ENCODE measurements at regions not wholly inside any gene's neighbourhood (a gene's known extent, or its start where the extent isn't known, plus 50 kb on each side); places are given as distances from the start of the nearest gene placed in this dataset.

GRCh38 chr1:96472471-96472870, 249.1 kb upstream of the PTBP2 start:
- no peaks in the 10 kb centered on the region for H3K4me1 ChIP-seq (replicated peaks in 1 of 2; ENCODE audit: control insufficient read depth in 2 of 2, insufficient read depth in 2 of 2, low read length in 2 of 2)

More at GRCh38 chr1:96472471-96472870, 249.1 kb upstream of the PTBP2 start:
- Histone ChIP-seq H3K4me3 (no peak overlapping the region), H3K9me1 (ENCODE audit: control insufficient read depth, insufficient read depth, low read length) (no peaks in the 10 kb centered on the region), H3K36me3 (ENCODE audit: control insufficient read depth, insufficient read depth, low read length) (no peaks in the 10 kb centered on the region), H3K9me3 (replicated peaks; ENCODE audit: control insufficient read depth, insufficient read depth, low read depth, low read length) (no peaks in the 10 kb centered on the region), H4K20me1 (replicated peaks; ENCODE audit: control insufficient read depth, insufficient read depth, low read length) (no peaks in the 10 kb centered on the region), H3K79me2 (ENCODE audit: control insufficient read depth, insufficient read depth, low read length) (no peaks in the 10 kb centered on the region), H3K9ac (ENCODE audit: insufficient read depth in 1 of 2, low read depth in 2 of 2, low read length in 2 of 2) (no peak overlapping the region), H3K4me2 (ENCODE audit: insufficient read depth, low read length) (no peak overlapping the region), H3K27me3 (ENCODE audit: control insufficient read depth in 2 of 2, insufficient read depth in 2 of 2, low read length in 2 of 2) (no peaks in the 10 kb centered on the region), H2AFZ (ENCODE audit: low read depth, low read length) (no peak overlapping the region), H3K27ac (ENCODE audit: extremely low read depth, low read depth, low read length) (no peak overlapping the region)
- ATAC-seq: no peak
- no peak for FAIRE-seq
- DNase-seq (ENCODE audit: extremely low read depth in 1 of 4, low spot score in 3 of 4): no peak
- in situ Hi-C loops (cut with MboI) (no loop called here), intact Hi-C loops (cut with micrococcal nuclease) (no loop called here)
- no peak for TF ChIP-seq SNAPC5 (CRISPR knock-in tag; IDR thresholded peaks at IDR 0.05)
- no peak for TF ChIP-seq NR0B1 (IDR thresholded peaks at IDR 0.05; ENCODE audit: partially characterized antibody)
- TF ChIP-seq HDAC1 (IDR thresholded peaks at IDR 0.05): no peak
- no peak for TF ChIP-seq MITF (IDR thresholded peaks at IDR 0.05)
- no peak for TF ChIP-seq TEAD4 (IDR thresholded peaks at IDR 0.05; ENCODE audit: low read length)
- no peak for TF ChIP-seq TEAD4 (CRISPR knock-in tag; IDR thresholded peaks at IDR 0.05; ENCODE audit: borderline replicate concordance)
- TF ChIP-seq ZSCAN29 (IDR thresholded peaks at IDR 0.05): no peak
- TF ChIP-seq ZNF584 (CRISPR knock-in tag; IDR thresholded peaks at IDR 0.05; ENCODE audit: low read depth): no peak
- TF ChIP-seq COPS2 (conservative IDR thresholded peaks at IDR 0.05): no peak
- BruUV-seq (replicated peaks): no TSS peak
- CTCF ChIA-PET (ENCODE audit: low intra/inter-chr PET ratio): no interaction called here
- POLR2A ChIA-PET: no interaction called here
